ENCODE measurements at regions not wholly inside any gene's neighbourhood (a gene's known extent, or its start where the extent isn't known, plus 50 kb on each side); places are given as distances from the start of the nearest gene placed in this dataset.
"Not testable (repeated sequence)": the region's sequence is repeated elsewhere in the genome, so short reads cannot be mapped to it uniquely, and the experiment has no call there.

- DNase-seq: no peak
Observed at GRCh38 chr18:1047406-1047805, 142.7 kb downstream of the ADCYAP1 start.

- no peak for DNase-seq
Observed at GRCh38 chr18:1048032-1048431, 143.4 kb downstream of the ADCYAP1 start.

GRCh38 chr18:1049173-1049572 lies 144.5 kb downstream of the ADCYAP1 start:
- DNase-seq: no peak

- DNase-seq: no peak
Observed at GRCh38 chr18:1050012-1050657, 145.5 kb downstream of the ADCYAP1 start.

GRCh38 chr18:1052301-1052700 lies 147.6 kb downstream of the ADCYAP1 start:
- DNase-seq: no peak

GRCh38 chr18:1053331-1054315 lies 149.0 kb downstream of the ADCYAP1 start:
- no peak for DNase-seq

GRCh38 chr18:1056404-1056803 lies 151.7 kb downstream of the ADCYAP1 start:
- DNase-seq: no peak

GRCh38 chr18:1057367-1057766 lies 152.7 kb downstream of the ADCYAP1 start:
- no peak for DNase-seq

GRCh38 chr18:1062588-1062987 lies 157.9 kb downstream of the ADCYAP1 start:
- DNase-seq: no peak

- DNase-seq: no peak
Observed at GRCh38 chr18:1075322-1075721, 170.7 kb downstream of the ADCYAP1 start.

- no peak for DNase-seq
Observed at GRCh38 chr18:1075876-1076275, 171.2 kb downstream of the ADCYAP1 start.

- DNase-seq: no peak
Observed at GRCh38 chr18:1078301-1078700, 173.6 kb downstream of the ADCYAP1 start.

GRCh38 chr18:1083675-1084074 lies 179.0 kb downstream of the ADCYAP1 start:
- not testable (repeated sequence) for DNase-seq

- no peak for DNase-seq
Observed at GRCh38 chr18:1090758-1091157, 186.1 kb downstream of the ADCYAP1 start.

- no peak for DNase-seq
Observed at GRCh38 chr18:1092228-1092627, 187.6 kb downstream of the ADCYAP1 start.

GRCh38 chr18:1094409-1094808 lies 189.7 kb downstream of the ADCYAP1 start:
- no peak for DNase-seq

- DNase-seq: not testable (repeated sequence)
Observed at GRCh38 chr18:1097991-1098735, 193.5 kb downstream of the ADCYAP1 start.

- DNase-seq: no peak
Observed at GRCh38 chr18:1102848-1103247, 198.2 kb downstream of the ADCYAP1 start.

- no peak for DNase-seq
Observed at GRCh38 chr18:1103537-1103936, 198.9 kb downstream of the ADCYAP1 start.

- DNase-seq: no peak
Observed at GRCh38 chr18:1104181-1104881, 199.7 kb downstream of the ADCYAP1 start.

GRCh38 chr18:1124495-1124894 lies 219.8 kb downstream of the ADCYAP1 start:
- no peak for DNase-seq

- DNase-seq: no peak
Observed at GRCh38 chr18:1133541-1133940, 228.9 kb downstream of the ADCYAP1 start.

- no peak for DNase-seq
Observed at GRCh38 chr18:1147730-1148129, 243.1 kb downstream of the ADCYAP1 start.
